ENCODE measurements at regions not wholly inside any gene's neighbourhood (a gene's known extent, or its start where the extent isn't known, plus 50 kb on each side); places are given as distances from the start of the nearest gene placed in this dataset.
"Not testable (repeated sequence)": the region's sequence is repeated elsewhere in the genome, so short reads cannot be mapped to it uniquely, and the experiment has no call there.

GRCh38 chrY:6544757-6545083 lies 298.7 kb downstream of the TSPY2 start:
- not testable (repeated sequence) for DNase-seq (ENCODE audit: extremely low spot score, insufficient read length, low read depth); FAIRE-seq

GRCh38 chrY:6552930-6553329 lies 306.9 kb downstream of the TSPY2 start:
- FAIRE-seq; DNase-seq (ENCODE audit: extremely low spot score, insufficient read length, low read depth): not testable (repeated sequence)

GRCh38 chrY:6567030-6567429 lies 321.0 kb downstream of the TSPY2 start:
- not testable (repeated sequence) for FAIRE-seq; DNase-seq (ENCODE audit: extremely low spot score, insufficient read length, low read depth)
